Testis (tissue), 2 donors: ENCODE measurements at regions not wholly inside any gene's neighbourhood (a gene's known extent, or its start where the extent isn't known, plus 50 kb on each side); places are given as distances from the start of the nearest gene placed in this dataset.

ENCODE experiments used
- DNase-seq: peaks from one replicate; pipeline ENCODE4 v3.0.0-alpha.2; 2019
- H3K27ac ChIP-seq, 2 donors: fragments of 200-600 bp; sonication (generic); one replicate each; pipeline ENCODE4 v1.5.1; 2019
- H3K27me3 ChIP-seq: fragments of 200-600 bp; sonication (generic); one replicate; pipeline ENCODE4 v1.5.1; 2019
- H3K36me3 ChIP-seq: fragments of 200-600 bp; sonication (generic); one replicate; pipeline ENCODE4 v1.5.1; 2017; ENCODE audit warnings: low read depth; ENCODE audit errors: missing control alignments
- H3K4me1 ChIP-seq: fragments of 200-600 bp; sonication (generic); one replicate; pipeline ENCODE4 v1.5.1; 2019
- H3K4me3 ChIP-seq, 2 donors: fragments of 200-600 bp; sonication (generic); one replicate each; pipeline ENCODE4 v1.5.1; 2017 to 2019
- H3K9me3 ChIP-seq: fragments of 200-600 bp; sonication (generic); one replicate; pipeline ENCODE4 v1.5.1; 2017
- POLR2A ChIP-seq: fragments of 450-650 bp; IDR thresholded peaks from one replicate; pipeline ENCODE4 v1.6.1; 2017; ENCODE audit warnings: antibody characterized with exemption, mild to moderate bottlenecking, moderate library complexity
- WGBS, 2 donors: methylation state at CpG; one replicate each; pipeline ENCODE4 v1.1.5; 2018; 5-methylcytosine and 5-hydroxymethylcytosine counted together
- intact Hi-C: fragments of 100-400 bp; cut with DNase I; formaldehyde crosslinking; loops from one replicate; pipeline ENCODE4 v1.15.1; 2023; ENCODE audit warnings: low total_unique reads
- TF ChIP-seq, protein P1 (sequence below), 3 experiments: fragments of 450-650 bp in 2 of 3; fragments of 200-600 bp in 1 of 3; sonication (generic) in 1 of 3; IDR thresholded peaks; one replicate each; pipeline ENCODE4 v1.5.1; 2016 to 2019; ENCODE audit warnings: antibody characterized with exemption in 3 of 3, mild to moderate bottlenecking in 2 of 3, moderate library complexity in 1 of 3

DNA sequence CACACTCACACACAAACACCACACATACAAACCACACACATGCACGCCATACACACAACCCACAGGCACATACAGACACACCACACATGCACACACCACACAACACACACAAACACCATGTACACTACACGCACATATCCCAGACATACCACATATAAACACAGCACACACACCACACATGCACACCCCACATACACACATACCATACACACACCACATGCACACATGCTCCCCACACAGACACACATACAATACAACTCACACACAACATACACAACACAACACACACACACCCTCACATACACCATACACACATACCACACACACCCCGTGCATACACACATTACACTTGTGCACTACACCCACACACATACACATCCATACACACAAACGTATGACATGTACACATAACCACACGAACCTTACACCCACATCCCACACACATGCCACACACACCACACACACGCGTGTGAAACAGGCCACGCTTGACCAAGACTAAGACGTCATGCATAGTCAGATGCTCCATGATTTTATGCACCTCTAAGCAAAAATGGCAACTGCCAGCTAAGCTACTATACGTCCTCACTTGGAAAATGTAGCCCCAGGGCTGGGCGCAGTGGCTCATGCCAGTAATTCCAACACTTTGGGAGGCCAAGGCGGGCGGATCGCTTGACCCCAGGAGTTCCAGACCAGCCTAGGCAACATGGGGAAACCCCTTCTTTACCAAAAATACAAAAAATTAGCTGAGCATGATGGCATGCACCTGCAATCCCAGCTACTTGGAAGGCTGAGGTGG lies 77.4 kb upstream of the TMPRSS2 start:
- Histone ChIP-seq H3K9me3 (no peaks in the 10 kb centered on the region), H3K4me3 (no peak overlapping the region), H3K4me1 (no peaks in the 10 kb centered on the region), H3K36me3 (no peaks in the 10 kb centered on the region), H3K27me3 (no peaks in the 10 kb centered on the region), H3K27ac (no peak overlapping the region)
- intact Hi-C loops = no loop called here
- 87 to 89% methylated on average over 14 of the region's 14 CpGs for WGBS, 2 donors
- no peak for DNase-seq
- TF ChIP-seq, protein P1, sequence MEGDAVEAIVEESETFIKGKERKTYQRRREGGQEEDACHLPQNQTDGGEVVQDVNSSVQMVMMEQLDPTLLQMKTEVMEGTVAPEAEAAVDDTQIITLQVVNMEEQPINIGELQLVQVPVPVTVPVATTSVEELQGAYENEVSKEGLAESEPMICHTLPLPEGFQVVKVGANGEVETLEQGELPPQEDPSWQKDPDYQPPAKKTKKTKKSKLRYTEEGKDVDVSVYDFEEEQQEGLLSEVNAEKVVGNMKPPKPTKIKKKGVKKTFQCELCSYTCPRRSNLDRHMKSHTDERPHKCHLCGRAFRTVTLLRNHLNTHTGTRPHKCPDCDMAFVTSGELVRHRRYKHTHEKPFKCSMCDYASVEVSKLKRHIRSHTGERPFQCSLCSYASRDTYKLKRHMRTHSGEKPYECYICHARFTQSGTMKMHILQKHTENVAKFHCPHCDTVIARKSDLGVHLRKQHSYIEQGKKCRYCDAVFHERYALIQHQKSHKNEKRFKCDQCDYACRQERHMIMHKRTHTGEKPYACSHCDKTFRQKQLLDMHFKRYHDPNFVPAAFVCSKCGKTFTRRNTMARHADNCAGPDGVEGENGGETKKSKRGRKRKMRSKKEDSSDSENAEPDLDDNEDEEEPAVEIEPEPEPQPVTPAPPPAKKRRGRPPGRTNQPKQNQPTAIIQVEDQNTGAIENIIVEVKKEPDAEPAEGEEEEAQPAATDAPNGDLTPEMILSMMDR (IDR thresholded peaks at IDR 0.05) = no peak
- TF ChIP-seq POLR2A = no peak

DNA sequence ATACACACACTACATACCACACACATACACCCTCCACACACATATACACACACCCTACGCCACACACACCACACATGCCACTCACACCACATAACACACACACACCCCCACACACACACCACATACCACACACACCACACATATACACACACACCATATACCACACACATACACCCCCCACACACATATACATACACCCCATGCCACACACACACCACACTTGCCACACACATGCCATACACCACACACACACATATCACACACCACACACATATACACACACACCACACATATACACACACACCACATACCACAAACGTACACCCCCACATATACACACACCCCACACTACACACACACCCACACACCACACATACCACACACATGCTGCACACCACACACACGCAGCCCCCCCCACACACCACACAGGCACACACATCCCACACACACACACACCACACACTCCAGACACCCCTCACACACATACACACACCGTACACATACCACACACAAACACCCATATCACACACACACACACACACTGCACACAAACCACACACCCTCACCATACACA lies 76.7 kb upstream of the TMPRSS2 start:
- no peak for DNase-seq
- intact Hi-C loops = no loop called here
- no peak overlapping the region for H3K4me3 ChIP-seq
- no peaks in the 10 kb centered on the region for H3K36me3 ChIP-seq
- H3K27ac ChIP-seq = no peak overlapping the region
- TF ChIP-seq, protein P1 (IDR thresholded peaks at IDR 0.05) = no peak
- TF ChIP-seq POLR2A = no peak
- H3K4me1 ChIP-seq = no peaks in the 10 kb centered on the region
- WGBS, 2 donors = 86 to 93% methylated on average over 4 of the region's 4 CpGs
- no peaks in the 10 kb centered on the region for H3K27me3 ChIP-seq
- no peaks in the 10 kb centered on the region for H3K9me3 ChIP-seq

DNA sequence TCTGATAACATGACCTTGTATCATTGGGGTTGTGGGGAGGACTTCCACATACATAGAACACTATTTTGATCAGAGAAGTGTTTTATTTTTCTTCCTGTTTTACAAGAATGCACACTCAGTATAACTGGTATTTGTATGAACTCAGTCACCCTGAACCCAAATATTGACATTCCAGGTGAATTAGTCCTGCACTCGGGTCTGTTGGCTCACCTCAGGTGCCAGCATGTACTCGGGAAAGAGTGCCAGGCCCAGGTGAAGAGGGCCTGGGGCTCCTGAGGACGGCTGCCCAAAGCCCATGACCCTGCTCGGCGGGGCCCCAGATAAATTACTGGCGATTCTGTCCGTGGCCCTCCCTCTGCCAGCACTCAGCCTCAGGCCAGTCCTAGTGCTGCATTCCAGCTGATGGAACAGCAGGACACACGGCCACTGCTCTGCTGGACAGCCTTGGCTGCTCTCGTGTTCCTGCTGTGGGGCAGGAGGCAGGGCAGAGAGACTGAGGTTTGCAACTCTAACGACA lies 75.4 kb upstream of the TMPRSS2 start:
- TF ChIP-seq, protein P1 (IDR thresholded peaks at IDR 0.05) = no peak
- TF ChIP-seq POLR2A = no peak
- DNase-seq = no peak
- 53 to 54% methylated on average over 10 of the region's 10 CpGs for WGBS, 2 donors

DNA sequence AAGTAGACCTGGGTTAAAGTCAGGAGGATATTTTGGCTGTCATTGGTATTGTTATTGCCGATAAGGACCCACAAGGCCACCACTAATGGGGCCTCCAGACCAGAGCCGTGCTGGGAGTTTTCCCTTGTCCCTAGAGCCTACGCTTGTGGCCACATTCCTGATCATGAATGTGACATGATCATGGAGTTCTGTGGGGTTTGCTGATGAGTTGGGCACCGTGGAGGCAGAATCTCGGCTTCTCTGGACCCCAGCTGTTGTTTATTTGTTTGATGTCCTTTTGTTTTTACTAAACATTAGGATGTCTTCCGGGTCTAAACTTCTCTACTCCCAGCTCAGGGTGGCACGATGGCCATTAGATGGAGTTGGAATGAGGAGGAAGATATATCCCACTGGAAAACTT lies 74.9 kb upstream of the TMPRSS2 start:
- Histone ChIP-seq H3K27me3 (no peaks in the 10 kb centered on the region), H3K36me3 (no peaks in the 10 kb centered on the region), H3K9me3 (no peaks in the 10 kb centered on the region), H3K4me1 (no peaks in the 10 kb centered on the region), H3K27ac (no peak overlapping the region), H3K4me3 (no peak overlapping the region)
- TF ChIP-seq POLR2A = no peak
- TF ChIP-seq, protein P1 (IDR thresholded peaks at IDR 0.05) = no peak
- intact Hi-C loops = no loop called here
- 85 to 92% methylated on average over 7 of the region's 7 CpGs for WGBS, 2 donors
- no peak for DNase-seq

More for the DNA sequence above, 75.4 kb upstream of the TMPRSS2 start:
- intact Hi-C loops = no loop called here
- H3K36me3 ChIP-seq = no peaks in the 10 kb centered on the region
- no peaks in the 10 kb centered on the region for H3K27me3 ChIP-seq
- H3K4me1 ChIP-seq = no peaks in the 10 kb centered on the region
- no peaks in the 10 kb centered on the region for H3K9me3 ChIP-seq
- H3K4me3 ChIP-seq = no peak overlapping the region
- no peak overlapping the region for H3K27ac ChIP-seq
